Bronchial epithelial cell (primary cell): ENCODE measurements at regions not wholly inside any gene's neighbourhood (a gene's known extent, or its start where the extent isn't known, plus 50 kb on each side); places are given as distances from the start of the nearest gene placed in this dataset.

Experiments used
- DNase-seq: peaks from one replicate; pipeline ENCODE4 v3.0.0-alpha.2; 2010; ENCODE audit warnings: low read depth
- FAIRE-seq: peaks from 2 replicates; lab custom pipeline; 2011; peaks lifted over from hg19 to GRCh38; lab: Jason Lieb, UNC
- H3K27me3 ChIP-seq: 2 replicates; pipeline ENCODE4 v1.5.1; 2011; ENCODE audit warnings: low read length; ENCODE audit not compliant: control insufficient read depth, insufficient read depth
- H3K36me3 ChIP-seq: 2 replicates; pipeline ENCODE4 v1.5.1; 2011; ENCODE audit warnings: low read length; ENCODE audit not compliant: control insufficient read depth, insufficient read depth
- H3K4me3 ChIP-seq: 2 replicates; pipeline ENCODE4 v1.5.1; 2011; ENCODE audit warnings: mild to moderate bottlenecking, low read depth, low read length, control low read depth
- CTCF ChIP-seq: IDR thresholded peaks from 2 replicates; pipeline ENCODE4 v1.5.1; 2011; ENCODE audit warnings: mild to moderate bottlenecking, moderate library complexity, low read length, control low read depth, inconsistent platforms; ENCODE audit not compliant: insufficient read depth, severe bottlenecking

DNA sequence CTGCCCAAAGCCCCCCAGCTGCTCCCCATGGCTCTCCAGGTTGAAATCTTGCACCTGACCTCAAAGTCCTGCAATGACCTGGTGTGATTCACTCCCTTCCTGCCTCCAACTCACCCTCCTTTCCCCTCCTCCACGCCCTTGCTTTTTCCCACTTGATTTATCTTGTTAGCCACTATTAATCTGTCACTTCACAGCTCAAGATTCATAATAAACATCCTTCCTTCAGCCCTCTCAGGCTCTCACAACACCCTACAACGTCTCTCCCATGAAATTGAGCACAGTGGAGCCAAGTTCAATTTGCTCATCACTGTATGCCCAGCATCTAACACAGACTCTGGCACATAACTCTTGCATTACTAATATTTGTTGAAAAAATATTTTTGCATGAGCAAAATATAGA lies 85.6 kb upstream of the SLC35G4 start:
- no peak for FAIRE-seq
- Histone ChIP-seq H3K36me3 (no peaks in the 10 kb centered on the region), H3K27me3 (no peaks in the 10 kb centered on the region), H3K4me3 (no peak overlapping the region)
- TF ChIP-seq CTCF, result no peak
- DNase-seq, result no peak

DNA sequence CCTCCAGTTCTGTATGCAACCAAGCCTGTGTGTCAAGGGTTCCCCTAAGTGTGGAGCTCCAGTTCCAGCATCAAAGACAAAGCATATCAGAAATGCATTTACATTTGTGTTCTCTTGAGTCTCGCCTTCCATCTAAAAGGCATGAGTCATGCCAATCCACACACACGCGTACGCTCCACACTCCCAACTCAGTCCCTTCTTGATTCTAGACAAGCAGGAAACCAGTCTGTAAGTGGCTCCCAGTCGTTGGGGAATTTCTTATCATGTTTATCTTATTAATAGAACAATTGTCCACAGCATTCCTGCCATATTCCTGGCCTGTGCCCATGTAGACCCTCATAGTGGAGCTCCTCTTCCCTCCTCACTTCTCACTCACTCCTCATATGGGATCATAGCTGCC lies 86.4 kb upstream of the SLC35G4 start:
- no peak for FAIRE-seq
- no peak for TF ChIP-seq CTCF
- H3K27me3 ChIP-seq, result no peaks in the 10 kb centered on the region
- no peak for DNase-seq
- H3K36me3 ChIP-seq, result no peaks in the 10 kb centered on the region
- H3K4me3 ChIP-seq, result no peak overlapping the region

DNA sequence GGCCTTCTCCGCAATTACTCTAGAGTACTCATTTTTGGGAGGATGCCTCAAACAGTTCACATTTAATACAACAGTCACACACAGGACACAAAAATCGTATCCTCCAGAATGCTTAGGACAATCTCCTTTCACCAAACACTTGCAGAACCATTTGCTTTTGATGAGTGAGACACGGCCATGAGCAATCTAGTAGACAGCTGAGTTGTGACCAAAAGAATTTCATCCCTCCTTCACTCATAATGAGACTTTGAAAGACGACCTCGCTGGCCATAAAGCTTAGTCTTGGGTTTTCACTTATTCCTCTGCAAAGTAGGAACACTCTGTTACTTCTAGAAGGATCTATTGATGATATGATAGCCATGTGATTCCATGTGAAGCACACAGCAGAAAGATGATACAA lies 87.5 kb upstream of the SLC35G4 start:
- DNase-seq (no peak), FAIRE-seq (no peak)
- Histone ChIP-seq H3K4me3 (no peak overlapping the region), H3K27me3 (no peaks in the 10 kb centered on the region), H3K36me3 (no peaks in the 10 kb centered on the region)
- no peak for TF ChIP-seq CTCF

- TF ChIP-seq CTCF, result no peak
These were observed 88.9 kb upstream of the SLC35G4 start for GRCh38 chr18:11520536-11520935.

DNA sequence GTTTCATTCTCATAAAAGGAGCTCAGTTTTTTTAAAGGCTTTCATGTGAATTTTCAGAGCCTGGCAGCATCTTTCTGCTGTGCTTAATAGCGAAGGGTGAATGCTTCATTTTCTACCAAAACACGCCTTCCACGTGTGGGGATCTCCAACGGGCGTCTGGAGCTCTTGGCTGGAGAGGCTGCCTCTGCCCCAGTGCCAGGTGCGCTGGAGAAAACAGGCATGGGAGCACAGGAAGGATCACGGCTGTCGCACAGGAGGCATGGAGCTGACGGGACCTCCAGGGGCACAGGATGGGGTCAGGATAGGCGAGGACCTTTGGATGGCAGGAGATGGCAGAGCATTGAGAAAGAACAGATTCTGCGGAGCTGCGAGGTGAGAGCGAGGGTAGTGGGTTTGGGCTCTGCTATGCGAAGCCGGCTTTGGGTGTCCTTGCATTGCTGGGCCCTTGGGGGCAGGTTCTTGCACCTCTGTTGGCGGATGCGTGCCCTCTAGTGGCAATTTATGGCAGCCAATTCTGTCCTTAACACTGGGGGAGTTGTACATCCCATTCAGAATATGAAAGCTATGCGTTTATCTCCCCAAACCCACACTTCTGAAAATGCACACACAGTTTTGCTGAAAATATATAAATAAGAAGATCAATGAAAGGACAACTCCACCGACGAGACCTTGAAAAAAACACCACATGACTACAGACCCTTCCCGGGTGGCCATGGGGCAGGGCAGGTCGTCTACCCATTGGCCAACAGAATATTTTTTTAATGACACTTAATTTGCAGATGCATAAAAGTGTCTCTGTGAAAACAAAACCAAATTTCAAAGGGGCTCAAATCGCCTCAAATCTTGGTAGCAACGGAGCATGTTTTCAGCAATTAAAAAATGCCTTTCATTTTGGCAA lies 90.4 kb upstream of the SLC35G4 start:
- peak; percentile 51 for DNase-seq
- no peaks in the 10 kb centered on the region for H3K36me3 ChIP-seq
- no peak overlapping the region for H3K4me3 ChIP-seq
- no peaks in the 10 kb centered on the region for H3K27me3 ChIP-seq
- no peak for FAIRE-seq
- peak; percentile 87 for TF ChIP-seq CTCF

More at GRCh38 chr18:11520536-11520935, 88.9 kb upstream of the SLC35G4 start:
- FAIRE-seq (no peak), DNase-seq (no peak)
- no peaks in the 10 kb centered on the region for H3K27me3 ChIP-seq
- no peak overlapping the region for H3K4me3 ChIP-seq
- no peaks in the 10 kb centered on the region for H3K36me3 ChIP-seq
